Neural progenitor cell (in vitro differentiated cells): ENCODE measurements at regions not wholly inside any gene's neighbourhood (a gene's known extent, or its start where the extent isn't known, plus 50 kb on each side); places are given as distances from the start of the nearest gene placed in this dataset.

Source experiments
- DNase-seq: peaks from one replicate; pipeline ENCODE4 v3.0.0-alpha.2; 2016; ENCODE audit warnings: low spot score
- H2AFZ ChIP-seq: fragments of 200-600 bp; sonication (generic); replicated peaks from 2 replicates; pipeline ENCODE4 v1.6.1; 2016; ENCODE audit warnings: antibody characterized with exemption
- H3F3A ChIP-seq: fragments of 200-600 bp; sonication (generic); 2 replicates; pipeline ENCODE4 v1.6.1; 2016; ENCODE audit warnings: antibody characterized with exemption, low read depth
- H3K27ac ChIP-seq: fragments of 200-600 bp; sonication (generic); 2 replicates; pipeline ENCODE4 v1.5.1; 2016; ENCODE audit warnings: mild to moderate bottlenecking
- H3K27me3 ChIP-seq: fragments of 200-600 bp; sonication (generic); 2 replicates; pipeline ENCODE4 v1.6.1; 2016; ENCODE audit warnings: mild to moderate bottlenecking, moderate library complexity
- H3K36me3 ChIP-seq: fragments of 200-600 bp; sonication (generic); 2 replicates; pipeline ENCODE4 v1.5.1; 2016
- H3K4me1 ChIP-seq: fragments of 200-600 bp; sonication (generic); 2 replicates; pipeline ENCODE4 v1.6.1; 2016; ENCODE audit warnings: mixed run types
- H3K4me2 ChIP-seq: fragments of 200-600 bp; sonication (generic); 2 replicates; pipeline ENCODE4 v1.6.1; 2016
- H3K4me3 ChIP-seq: fragments of 200-600 bp; sonication (generic); 2 replicates; pipeline ENCODE4 v1.5.1; 2016
- H3K79me2 ChIP-seq: fragments of 200-600 bp; sonication (generic); 2 replicates; pipeline ENCODE4 v1.6.1; 2016; ENCODE audit warnings: low read depth
- H3K9ac ChIP-seq: fragments of 200-600 bp; sonication (generic); 2 replicates; pipeline ENCODE4 v1.6.1; 2016
- H3K9me3 ChIP-seq: fragments of 200-600 bp; sonication (generic); 2 replicates; pipeline ENCODE4 v1.5.1; 2016; ENCODE audit warnings: low read depth
- H4K20me1 ChIP-seq: fragments of 200-600 bp; sonication (generic); 2 replicates; pipeline ENCODE4 v1.6.1; 2016; ENCODE audit warnings: low read depth
- H3K27ac Mint-ChIP-seq: 3 replicates; pipeline ENCODE4 v1.8.0; 2021; ENCODE audit warnings: mixed read lengths
- H3K27me3 Mint-ChIP-seq: 2 replicates; pipeline ENCODE4 v1.8.0; 2022; ENCODE audit warnings: low read depth, mild to moderate bottlenecking, inconsistent platforms, moderate library complexity, mixed read lengths; ENCODE audit not compliant: insufficient read depth
- H3K36me3 Mint-ChIP-seq: 3 replicates; pipeline ENCODE4 v1.8.0; 2021; ENCODE audit warnings: mixed read lengths
- H3K4me1 Mint-ChIP-seq: 3 replicates; pipeline ENCODE4 v1.8.0; 2021; ENCODE audit warnings: mixed read lengths
- H3K4me3 Mint-ChIP-seq: 3 replicates; pipeline ENCODE4 v1.8.0; 2021; ENCODE audit warnings: mild to moderate bottlenecking, moderate library complexity, mixed read lengths
- H3K9me3 Mint-ChIP-seq: 3 replicates; pipeline ENCODE4 v1.8.0; 2020; ENCODE audit warnings: mixed read lengths
- CTCF ChIP-seq: fragments of 200-600 bp; sonication (generic); IDR thresholded peaks from 2 replicates; pipeline ENCODE4 v1.5.1; 2017; ENCODE audit warnings: antibody characterized with exemption, mild to moderate bottlenecking
- EZH2 ChIP-seq: fragments of 200-600 bp; sonication (generic); IDR thresholded peaks from 2 replicates; pipeline ENCODE4 v1.6.1; 2017; ENCODE audit warnings: antibody characterized with exemption, mild to moderate bottlenecking, moderate library complexity
- EZH2phosphoT487 ChIP-seq: fragments of 200-600 bp; sonication (generic); IDR thresholded peaks from 2 replicates; pipeline ENCODE4 v1.6.1; 2017; ENCODE audit warnings: antibody characterized with exemption

GRCh38 chr2:201568217-201568820, 75.0 kb downstream of the TMEM237 start:
- no peaks in the 10 kb centered on the region for H3K36me3 ChIP-seq
- DNase-seq: no peak
- Mint-ChIP-seq H3K4me3 (no peak overlapping the region), H3K36me3 (no peaks in the 10 kb centered on the region), H3K4me1 (no peaks in the 10 kb centered on the region), H3K9me3 (peaks cover 3% of the 10 kb centered on the region), H3K27me3 (peaks cover 4% of the 10 kb centered on the region), H3K27ac (no peak overlapping the region)
- H4K20me1 ChIP-seq: no peaks in the 10 kb centered on the region
- H3K4me2 ChIP-seq: no peak overlapping the region
- no peaks in the 10 kb centered on the region for H3K79me2 ChIP-seq
- no peak overlapping the region for H2AFZ ChIP-seq
- no peaks in the 10 kb centered on the region for H3F3A ChIP-seq
- H3K27ac ChIP-seq: no peak overlapping the region
- H3K4me1 ChIP-seq: no peaks in the 10 kb centered on the region
- no peak overlapping the region for H3K4me3 ChIP-seq
- H3K9me3 ChIP-seq: no peaks in the 10 kb centered on the region
- no peak overlapping the region for H3K9ac ChIP-seq
- no peaks in the 10 kb centered on the region for H3K27me3 ChIP-seq
- TF ChIP-seq EZH2phosphoT487 (no peak), EZH2 (no peak), CTCF (no peak)

- Mint-ChIP-seq H3K27ac (no peak overlapping the region), H3K4me1 (no peaks in the 10 kb centered on the region), H3K4me3 (no peak overlapping the region), H3K36me3 (no peaks in the 10 kb centered on the region), H3K27me3 (peaks cover 2% of the 10 kb centered on the region), H3K9me3 (peaks cover 3% of the 10 kb centered on the region)
- Histone ChIP-seq H3K4me3 (no peak overlapping the region), H3K4me1 (no peaks in the 10 kb centered on the region), H3K4me2 (no peak overlapping the region), H3K27me3 (no peaks in the 10 kb centered on the region), H3K27ac (no peak overlapping the region), H4K20me1 (no peaks in the 10 kb centered on the region), H3K36me3 (no peaks in the 10 kb centered on the region), H2AFZ (no peak overlapping the region), H3F3A (no peaks in the 10 kb centered on the region), H3K9me3 (no peaks in the 10 kb centered on the region), H3K79me2 (no peaks in the 10 kb centered on the region), H3K9ac (no peak overlapping the region)
- TF ChIP-seq EZH2 (no peak), EZH2phosphoT487 (no peak), CTCF (no peak)
- DNase-seq: no peak
Observed at GRCh38 chr2:201559067-201559710, 84.1 kb downstream of the TMEM237 start.

GRCh38 chr2:201558665-201559064, 84.6 kb downstream of the TMEM237 start:
- Histone ChIP-seq H3K27me3 (no peaks in the 10 kb centered on the region), H3K4me3 (no peak overlapping the region), H3K9ac (no peak overlapping the region), H3K9me3 (no peaks in the 10 kb centered on the region), H3K4me2 (no peak overlapping the region), H3K27ac (no peak overlapping the region), H2AFZ (no peak overlapping the region), H3K36me3 (no peaks in the 10 kb centered on the region), H3K79me2 (no peaks in the 10 kb centered on the region), H3F3A (no peaks in the 10 kb centered on the region), H4K20me1 (no peaks in the 10 kb centered on the region), H3K4me1 (no peaks in the 10 kb centered on the region)
- DNase-seq: peak; percentile 15
- no peak overlapping the region for H3K4me3 Mint-ChIP-seq
- no peak for TF ChIP-seq EZH2
- no peak for TF ChIP-seq CTCF
- no peak for TF ChIP-seq EZH2phosphoT487
- peaks cover 2% of the 10 kb centered on the region for H3K27me3 Mint-ChIP-seq
- peaks cover 3% of the 10 kb centered on the region for H3K9me3 Mint-ChIP-seq
- H3K36me3 Mint-ChIP-seq: no peaks in the 10 kb centered on the region
- no peak overlapping the region for H3K27ac Mint-ChIP-seq
- no peaks in the 10 kb centered on the region for H3K4me1 Mint-ChIP-seq
